T-helper 2 cell (primary cell): ENCODE measurements at regions not wholly inside any gene's neighbourhood (a gene's known extent, or its start where the extent isn't known, plus 50 kb on each side); places are given as distances from the start of the nearest gene placed in this dataset.
"Not testable (repeated sequence)": the region's sequence is repeated elsewhere in the genome, so short reads cannot be mapped to it uniquely, and the experiment has no call there.

Experiments
- DNase-seq, 5 experiments: peaks; one replicate each; pipeline versions ENCODE4 v3.0.0 to v3.0.0-alpha.2; 2012 to 2022

DNA sequence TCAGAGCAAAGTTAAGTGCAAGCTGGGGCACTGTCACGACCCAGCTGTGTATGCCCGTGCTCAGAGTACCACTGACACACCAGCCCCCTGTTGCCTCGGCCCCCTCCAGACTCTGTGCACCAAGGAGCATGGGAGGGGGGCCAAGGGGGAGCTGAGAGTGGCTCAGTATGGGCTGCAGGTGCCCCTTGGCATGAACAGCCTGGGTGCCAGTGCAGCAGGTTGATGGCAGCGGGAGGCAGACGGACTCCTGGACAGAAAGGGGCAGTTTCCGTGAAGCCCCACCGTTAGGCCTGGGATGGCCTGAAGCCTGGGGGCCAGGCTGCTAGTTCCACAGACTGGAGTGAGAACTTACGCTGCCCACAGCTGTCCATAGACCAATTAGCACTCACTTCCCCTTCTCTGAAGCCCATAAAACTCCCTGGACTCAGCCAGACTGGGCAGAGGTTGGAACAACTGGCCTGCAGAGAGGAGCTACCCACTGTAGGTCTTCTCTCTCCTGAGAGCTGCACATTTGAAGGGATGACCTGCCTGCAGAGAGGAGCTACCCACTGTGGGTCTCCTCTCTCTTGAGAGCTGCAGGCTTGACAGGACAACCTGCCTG is 182.8 kb downstream of the DEPDC1B start:
- no peak for DNase-seq

DNA sequence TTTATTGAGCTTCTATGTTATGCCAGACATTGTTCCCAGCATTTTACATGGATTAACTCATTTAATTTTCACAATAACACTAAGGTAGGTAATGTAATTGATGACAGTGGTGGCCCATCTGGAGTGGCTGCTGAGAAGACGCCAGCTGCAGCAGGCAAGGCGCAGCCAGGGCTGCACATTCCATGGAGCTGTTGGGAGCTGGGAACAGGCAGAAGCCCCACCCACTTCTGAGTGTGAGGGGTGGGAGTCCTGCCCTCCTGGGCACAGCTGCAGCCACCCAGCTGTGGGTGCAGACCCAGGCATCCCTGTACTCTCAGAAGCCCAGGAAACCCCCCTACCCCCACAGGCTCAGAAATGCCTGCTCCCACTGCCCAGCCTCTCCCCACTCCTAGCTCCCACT is 183.3 kb downstream of the DEPDC1B start:
- DNase-seq, result no peak

DNA sequence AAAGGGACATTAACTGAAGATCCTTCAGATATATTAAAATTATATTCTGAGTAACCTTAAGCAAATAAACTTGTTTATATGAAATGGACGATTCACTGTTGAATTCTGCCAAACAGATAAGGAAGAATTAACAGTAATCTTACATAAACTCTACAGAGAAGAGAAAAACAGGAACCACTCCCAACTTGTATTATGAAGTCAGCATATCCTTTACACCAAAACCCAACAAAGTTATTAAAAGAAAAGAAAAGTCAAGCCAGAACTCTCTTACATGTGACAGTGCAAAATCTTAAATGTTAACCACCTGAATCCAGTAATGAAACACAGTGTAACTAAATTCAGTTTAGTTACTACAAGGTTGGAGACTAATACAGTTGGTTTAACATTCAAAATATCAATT is 185.8 kb downstream of the DEPDC1B start:
- DNase-seq, result no peak

DNA sequence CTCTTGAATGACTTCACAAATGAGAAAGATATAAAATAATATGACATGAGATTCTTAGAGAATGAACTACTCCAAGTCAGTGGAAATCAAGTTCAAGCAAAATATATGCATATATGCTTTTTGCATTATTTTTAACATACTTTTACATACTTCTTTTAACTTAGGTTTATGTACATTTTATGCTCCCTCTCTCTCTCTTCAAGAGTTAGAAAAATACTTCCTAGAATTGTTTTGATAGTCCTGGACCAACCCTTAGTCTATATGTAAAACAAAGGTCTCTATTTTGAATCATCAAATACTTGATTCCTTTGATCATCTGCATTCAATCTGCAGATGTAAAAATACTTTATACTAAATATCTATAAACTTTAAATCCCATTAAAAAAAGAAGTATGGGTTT is 187.8 kb downstream of the DEPDC1B start:
- no peak for DNase-seq

DNA sequence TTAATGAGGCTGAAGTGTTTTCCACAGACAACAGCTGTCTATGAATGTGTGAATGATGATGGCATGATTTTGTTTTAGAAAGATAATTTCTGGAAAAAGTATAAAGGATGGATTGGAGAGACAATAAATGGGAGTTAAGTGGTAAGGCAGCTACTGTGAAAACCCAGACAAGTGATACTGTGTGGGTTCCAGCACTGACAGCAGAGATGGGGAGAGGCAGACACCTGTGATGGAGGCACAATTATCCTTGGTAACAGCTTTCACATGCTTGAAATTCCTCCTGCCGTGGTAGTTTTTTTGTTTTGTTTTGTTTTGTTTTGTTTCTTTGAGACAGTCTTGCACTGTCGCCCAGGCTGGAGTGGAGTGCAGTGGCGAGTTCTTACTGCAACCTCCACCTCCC is 189.3 kb downstream of the DEPDC1B start:
- no peak for DNase-seq

DNA sequence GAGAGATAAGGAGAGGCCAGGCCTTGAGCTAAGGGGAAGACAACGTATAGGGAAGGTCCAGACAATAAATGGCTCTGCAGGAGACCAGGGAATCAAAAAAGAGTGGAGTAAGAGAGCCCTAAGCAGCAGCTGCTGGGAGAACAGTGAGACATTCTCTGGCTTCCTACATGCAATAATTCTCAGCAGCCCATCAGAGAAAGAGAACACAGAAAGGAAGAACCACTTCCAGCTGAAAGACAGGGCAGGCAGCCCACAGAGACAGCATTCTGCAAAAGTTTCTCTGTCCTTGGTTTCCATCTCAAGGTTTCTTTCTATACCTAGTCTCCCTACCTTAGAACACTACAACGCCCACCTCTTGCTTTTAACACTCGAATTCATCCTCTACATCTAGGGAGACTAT is 189.9 kb downstream of the DEPDC1B start:
- no peak for DNase-seq

DNA sequence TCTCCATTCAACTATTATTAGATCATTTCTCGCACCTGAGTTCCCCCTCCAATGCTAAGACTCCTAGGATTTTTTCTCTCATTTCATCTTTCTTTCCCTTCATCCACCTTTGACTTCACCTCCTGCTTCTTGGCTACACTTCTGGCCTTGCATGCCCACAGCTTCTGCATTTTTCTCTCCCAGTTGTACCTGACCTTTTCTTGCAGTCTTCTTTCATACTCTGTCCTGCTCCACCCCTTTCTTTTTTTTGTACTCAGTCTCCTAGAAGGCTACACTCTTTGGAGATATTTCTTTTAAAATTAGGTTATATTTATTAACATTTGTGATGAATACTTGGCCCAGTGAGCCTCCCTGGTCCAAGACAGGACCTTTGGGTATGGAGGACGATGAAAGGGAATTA is 190.4 kb downstream of the DEPDC1B start:
- DNase-seq, result no peak

DNA sequence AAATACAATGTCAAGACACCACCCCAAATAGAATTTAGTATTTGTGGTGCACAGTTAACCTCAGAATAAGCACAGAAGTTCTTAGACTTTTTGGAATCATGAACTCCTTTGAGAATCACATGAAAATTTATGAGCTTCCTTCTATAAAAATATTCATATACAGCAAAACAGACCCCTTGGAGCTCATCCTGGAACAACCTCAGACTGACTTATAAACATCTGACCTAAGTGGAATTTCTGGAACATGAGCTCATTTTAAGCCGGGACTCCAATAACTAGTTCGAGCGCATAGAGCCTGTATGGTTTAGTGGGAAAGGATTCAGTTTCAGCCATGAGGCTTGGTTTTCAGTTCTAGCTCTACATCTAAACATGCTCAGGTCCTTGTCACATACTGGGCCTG is 192.3 kb downstream of the DEPDC1B start:
- DNase-seq, result no peak

DNA sequence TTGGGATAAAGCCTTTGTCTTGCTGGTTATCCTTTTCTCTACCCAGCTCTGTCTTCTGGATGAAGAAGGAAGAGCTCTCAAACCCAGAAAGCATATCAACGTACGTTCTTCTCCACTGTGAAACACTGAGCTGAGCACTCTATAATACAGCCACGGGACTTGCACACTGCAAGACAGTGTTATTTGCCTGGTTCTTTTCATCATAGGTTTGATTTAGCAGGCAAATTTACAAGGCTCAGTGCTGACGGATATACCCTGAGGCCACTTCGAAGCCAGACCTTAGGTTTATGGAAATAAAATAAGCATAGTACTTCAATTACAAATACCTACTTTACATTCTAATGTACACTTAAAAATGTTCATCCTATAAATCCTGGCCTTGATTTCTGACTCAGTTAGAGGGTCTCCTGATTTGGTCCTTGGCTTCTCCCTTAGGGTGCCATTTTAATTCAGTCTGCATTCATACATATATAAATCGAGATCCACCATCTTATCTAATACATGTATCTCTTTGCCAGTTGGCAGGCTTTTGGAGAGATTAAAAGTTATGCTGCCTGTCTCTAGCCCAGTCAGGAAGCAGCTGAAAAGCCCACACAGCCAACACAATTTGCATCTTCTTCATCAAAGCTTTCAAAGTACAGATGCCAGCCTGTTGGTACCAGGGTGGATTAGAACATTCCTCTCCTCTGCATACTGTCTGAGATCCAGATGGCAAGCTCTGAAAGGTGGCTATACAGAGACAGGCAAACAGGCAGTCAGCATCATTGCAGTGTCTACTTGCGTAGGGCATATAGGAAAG is 194.4 kb downstream of the DEPDC1B start:
- no peak for DNase-seq

DNA sequence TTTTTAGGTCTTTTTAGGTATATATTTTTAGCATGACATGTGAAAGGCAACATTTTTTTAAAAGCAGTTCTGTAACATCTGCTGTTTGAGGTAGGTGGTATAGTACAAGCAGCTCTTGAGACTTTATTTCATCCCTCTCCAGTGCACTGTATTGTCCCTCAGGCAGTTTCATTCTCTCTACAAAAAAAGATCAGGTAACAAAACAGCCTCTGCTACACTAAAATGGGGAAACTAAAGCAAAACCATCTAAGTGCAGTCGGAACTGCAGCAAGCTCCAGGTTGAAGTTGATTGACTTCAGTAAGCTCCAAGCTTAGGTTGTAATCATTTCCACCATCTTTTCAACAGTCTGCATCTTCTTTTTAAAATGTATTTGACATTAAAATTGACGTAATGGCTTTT is 195.6 kb downstream of the DEPDC1B start:
- no peak for DNase-seq

DNA sequence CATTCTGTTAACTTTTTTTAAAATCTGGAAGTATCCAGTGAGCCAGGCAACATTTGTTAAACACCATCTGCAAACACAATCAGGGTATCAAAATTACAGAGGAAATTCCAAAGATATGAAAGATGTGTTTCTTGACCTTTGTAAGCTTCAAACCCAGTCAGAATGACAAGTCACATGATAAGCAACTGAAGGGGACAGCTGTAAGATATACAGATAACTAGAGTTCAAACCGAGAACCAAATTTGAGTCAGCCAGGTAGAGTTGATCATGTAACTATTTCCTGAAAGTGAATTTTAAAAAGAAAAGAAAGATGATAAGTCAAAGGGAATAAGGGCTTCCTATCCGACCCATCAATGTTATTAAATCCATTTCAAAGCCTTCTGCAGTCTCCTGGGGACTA is 196.2 kb downstream of the DEPDC1B start:
- DNase-seq, result peak in 1 of 5 experiments; percentile 24

DNA sequence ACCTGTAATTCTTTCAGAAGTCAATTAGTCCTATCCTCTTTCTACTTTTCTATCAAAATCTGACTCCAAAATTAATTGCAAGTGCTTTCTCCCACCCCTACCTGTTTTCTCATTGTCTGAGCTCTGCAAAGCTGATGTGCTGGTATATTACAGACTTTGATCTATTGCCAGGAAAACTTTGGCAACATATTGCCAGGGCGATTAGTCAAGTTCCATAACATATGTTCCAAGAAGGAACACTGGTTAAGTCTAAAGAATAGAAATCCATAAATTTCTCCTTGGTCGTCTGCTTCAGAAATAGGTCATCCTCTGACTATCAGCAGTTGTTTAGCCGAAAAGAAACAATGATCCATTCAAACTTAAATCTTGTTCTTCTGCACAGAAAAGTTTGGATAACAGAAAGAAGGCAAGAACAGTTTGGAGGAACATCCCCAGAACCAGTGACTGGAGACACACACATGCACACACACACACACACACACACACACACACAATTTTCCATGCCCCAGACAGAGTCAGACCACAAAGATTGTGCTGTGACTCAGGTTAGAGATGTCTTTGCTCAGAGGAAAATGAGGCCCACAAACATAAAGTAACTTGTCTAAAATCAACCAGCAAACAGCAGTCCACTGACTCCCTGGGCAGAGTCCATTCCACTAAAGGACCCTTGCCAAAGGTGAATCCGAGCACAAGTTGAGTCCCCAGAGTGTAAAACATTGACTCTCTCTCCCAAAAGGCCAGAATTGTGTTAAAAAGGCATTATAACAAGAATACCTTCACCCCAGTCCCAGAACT is 202.1 kb downstream of the DEPDC1B start:
- no peak for DNase-seq

DNA sequence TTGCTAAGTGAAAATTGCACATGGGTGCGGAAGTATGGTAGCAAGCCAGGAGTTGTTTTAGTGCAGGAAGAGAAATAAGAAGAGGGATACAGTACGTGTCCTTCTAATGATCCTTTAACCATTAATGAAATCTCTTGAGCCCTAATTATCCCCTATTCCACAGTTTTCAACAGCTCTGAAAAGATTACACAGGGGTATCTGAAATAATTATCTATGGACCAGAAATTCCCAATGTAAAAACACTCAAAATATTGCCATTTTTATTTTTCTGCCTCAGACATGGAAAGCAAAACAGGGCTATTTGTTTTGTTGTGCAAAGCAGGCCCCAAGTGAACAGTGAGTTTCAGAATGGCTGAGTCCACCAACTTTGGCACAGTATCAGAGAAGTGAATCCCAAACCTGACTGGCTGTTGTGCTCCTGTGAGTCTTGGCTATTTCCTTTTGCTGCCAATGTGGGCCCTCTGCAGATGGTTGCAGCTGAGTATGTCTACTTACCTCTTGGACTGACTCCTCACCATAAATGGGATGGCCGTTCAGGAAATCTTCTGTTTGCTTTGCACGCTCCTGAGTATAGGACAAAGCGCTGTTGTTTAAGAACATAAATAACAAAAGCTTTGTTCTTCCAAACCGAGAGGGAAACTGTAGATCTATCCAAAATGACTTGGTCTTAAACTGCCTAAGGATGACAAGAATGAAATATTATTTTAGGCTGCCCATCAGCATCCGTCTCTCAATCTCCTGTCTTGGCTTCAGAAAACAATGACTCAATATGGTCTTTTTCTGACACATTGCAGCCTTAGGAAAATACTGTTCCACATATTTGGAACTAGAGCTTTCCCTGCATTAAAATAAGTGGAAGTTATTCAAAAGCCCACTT is 204.1 kb downstream of the DEPDC1B start:
- DNase-seq, result no peak

DNA sequence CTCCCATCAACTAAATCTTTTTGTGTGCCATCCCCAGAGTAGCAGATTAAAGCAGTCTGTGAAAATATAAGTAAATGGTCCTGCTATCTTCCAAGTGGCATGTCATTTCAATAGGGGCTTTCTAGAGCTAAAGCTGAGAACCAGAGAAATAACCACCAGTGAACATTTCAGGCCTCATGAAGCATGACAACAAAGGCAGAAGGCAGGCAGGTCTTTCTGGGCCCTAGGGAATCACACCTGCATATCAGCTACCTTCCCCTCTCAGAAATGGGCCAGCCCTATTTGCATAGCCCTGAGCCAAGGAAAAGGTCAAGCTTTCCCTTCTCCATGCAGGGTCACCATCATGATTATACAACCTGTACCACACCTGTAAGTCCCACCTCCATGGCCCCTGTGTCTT is 205.3 kb downstream of the DEPDC1B start:
- no peak for DNase-seq

DNA sequence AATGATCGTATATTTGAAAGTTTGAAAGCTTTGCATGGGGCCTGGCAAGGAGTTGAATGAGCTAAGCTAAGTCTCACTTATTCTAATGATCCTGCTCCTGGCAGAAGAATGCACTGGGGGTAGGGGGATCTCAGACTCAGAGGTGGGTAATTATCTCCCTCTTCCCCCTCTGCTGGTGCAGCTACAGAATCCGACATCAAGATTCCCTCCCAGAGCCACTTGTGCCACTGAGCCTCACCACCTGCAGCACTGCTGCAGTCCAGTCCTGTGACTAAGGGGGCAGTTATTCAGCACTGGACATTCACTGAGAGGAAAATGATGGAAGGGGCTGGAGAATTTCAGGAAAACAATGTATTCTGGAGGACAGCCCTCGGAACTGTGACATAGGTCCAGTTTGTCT is 205.8 kb downstream of the DEPDC1B start:
- no peak for DNase-seq

DNA sequence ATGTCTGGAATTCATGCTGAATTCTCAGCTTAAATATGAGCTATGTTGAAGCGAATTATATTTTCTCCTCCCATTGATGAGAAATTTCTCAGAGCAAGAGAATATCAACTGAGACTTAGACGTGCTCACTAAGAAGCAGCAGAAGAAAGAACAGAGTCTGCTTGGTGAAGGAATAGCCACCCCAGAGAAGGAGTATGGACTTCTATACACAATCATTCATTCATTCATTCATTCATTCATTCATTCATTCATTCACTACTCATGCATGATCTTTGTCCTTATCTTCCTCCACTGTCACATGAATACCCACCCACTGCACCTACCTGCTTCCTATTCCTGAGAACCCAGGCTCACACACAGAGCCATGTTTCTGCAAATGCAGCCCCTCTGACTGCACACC is 206.6 kb downstream of the DEPDC1B start:
- no peak for DNase-seq

DNA sequence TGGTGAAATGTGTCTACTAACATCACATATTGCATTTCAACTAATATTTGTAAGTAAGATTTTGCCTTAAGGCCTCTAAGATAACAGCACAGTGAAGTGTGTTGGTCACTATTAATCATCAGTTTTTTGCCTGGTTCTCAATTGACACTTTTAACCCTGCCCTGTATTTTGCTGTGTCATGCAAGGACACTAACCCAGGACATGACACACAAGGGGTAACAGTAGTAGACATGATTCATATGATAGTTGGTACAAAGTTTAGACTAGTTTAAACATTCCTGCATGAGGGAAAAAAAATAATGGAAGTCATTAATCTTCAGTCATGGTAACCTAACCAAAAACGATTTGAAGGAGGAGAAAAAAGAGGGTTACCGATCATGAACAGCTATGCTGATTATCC is 207.0 kb downstream of the DEPDC1B start:
- no peak for DNase-seq

DNA sequence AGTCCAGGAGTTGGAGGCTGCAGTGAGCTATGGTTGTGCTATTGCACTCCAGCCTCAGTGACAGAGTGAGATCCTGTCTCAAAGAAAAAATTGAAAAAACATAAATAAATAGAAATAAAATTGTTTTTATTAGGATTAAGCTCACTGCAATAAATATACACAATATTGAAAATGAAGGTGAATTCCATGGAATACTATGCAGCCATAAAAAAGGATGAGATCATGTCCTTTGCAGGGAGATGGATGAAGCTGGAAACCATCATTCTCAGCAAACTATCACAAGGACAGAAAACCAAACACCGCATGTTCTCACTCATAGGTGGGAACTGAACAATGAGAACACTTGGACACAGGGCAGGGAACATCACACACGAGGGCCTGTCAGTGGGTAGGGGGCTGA is 207.6 kb downstream of the DEPDC1B start:
- not testable (repeated sequence) for DNase-seq

DNA sequence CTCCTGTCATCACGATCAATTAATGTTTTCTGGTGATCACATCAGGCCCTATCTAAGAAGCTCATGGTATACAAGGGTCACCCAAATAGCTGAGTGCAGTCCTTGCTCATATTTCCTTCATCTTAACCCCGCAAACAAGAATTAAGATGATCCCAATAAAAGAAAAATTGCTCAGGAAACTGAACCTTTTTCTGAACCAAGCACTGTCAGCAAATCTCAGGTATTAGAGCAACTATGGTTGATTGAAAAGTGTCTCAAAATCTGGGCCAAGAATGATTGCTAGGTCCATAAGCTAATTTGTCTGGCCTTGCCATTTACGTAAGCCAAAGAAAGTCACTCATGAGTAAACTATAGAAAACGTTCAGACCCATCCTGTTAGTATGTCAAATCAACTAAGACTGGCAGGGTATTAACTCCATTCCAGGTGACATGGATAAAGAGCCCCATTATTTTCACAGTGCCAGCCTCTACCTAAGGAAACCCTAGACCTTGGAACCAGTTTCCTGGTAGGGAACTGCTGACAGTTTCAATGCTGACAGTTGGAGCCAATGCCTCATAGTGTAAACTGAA is 209.3 kb downstream of the DEPDC1B start:
- no peak for DNase-seq

DNA sequence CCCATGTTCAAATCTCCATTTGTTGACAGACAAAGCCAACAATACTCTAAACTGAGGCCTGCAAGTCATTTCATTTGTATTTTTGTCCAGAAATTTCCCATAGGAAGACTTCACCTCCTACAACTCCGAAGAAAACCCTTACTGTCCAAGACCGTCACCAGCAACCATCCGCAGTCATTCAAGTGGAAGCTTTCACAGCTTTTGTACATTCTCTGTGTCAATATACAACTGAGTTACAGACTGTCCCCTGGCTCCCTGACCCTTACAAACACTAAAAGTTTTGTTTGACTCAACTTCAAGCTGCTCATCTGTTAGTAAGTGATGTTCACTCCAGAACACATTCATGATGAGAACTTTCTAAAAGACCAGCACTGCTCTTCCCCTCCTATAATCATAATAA is 210.1 kb downstream of the DEPDC1B start:
- DNase-seq, result no peak

DNA sequence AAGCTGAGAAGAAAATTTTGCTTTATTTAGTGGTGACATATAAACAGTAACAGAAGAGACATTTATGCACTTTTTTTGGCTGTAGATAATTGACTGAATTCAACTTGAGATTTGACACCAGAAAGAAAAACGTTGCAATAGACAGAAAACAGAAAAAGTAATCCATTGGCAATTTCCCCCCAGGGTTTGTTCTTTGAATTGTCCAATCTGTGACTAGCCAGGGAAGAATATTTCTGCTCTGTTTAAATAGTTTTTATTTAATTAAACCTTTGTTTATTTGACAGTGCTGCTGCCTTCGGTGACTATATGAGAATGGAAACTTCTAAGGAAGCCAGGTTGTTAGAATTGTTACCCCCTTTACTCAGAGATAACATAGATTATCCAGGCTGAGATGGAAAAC is 210.6 kb downstream of the DEPDC1B start:
- no peak for DNase-seq

DNA sequence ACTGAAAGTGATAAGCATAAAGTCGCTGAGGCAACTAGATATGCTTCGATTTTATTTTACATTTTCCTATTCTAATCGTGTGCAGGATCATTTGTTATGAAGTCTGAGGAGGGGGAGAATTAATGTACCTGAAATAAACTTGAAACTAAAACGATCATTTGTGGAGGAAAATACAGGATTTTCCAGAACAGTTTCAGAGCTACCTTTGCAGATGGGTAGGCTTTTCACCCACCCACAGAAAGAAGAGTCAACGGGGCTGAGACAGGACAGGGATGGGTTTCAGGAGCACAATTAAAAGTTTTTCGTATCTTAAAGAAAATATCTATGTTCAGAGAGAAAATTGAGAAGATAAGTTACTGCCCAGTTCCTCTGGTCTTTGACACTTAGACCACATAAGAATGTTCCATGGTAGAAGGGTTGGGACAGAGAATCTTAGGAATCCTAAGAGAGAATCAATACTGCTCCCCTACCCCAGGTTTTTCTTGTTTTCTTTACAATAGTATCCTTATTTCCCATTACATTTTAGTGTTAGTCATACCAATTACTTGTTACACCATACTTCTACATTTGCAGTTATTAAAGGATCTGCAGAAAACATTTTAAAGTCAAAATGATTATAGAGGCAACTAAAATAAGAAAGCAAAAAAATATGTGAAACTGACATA is 211.4 kb downstream of the DEPDC1B start:
- DNase-seq, result no peak
